Heart right ventricle (tissue), 16 donors: ENCODE measurements at regions not wholly inside any gene's neighbourhood (a gene's known extent, or its start where the extent isn't known, plus 50 kb on each side); places are given as distances from the start of the nearest gene placed in this dataset.

Source experiments
- ATAC-seq, 8 donors: fragments of 200-7000 bp; cut with Tn5 transposase; one replicate each; pipeline ENCODE4 v1.9.1; 2020; ENCODE audit warnings: mild to moderate bottlenecking in 8 of 8, moderate library complexity in 8 of 8, moderate number of reproducible peaks in 1 of 8
- DNase-seq, 2 donors: peaks; one replicate each; pipeline ENCODE4 v3.0.0-alpha.2; 2020
- H3K27ac ChIP-seq, 10 donors: fragments of 200-600 bp; sonication (generic) in 2 of 10; one replicate each; pipeline versions ENCODE4 v1.5.0 to v1.8.0; 2020 to 2022; ENCODE audit warnings: mild to moderate bottlenecking in 3 of 10
- H3K27me3 ChIP-seq, 7 donors: fragments of 200-600 bp; one replicate each; pipeline ENCODE4 v1.8.0; 2021 to 2022; ENCODE audit warnings: mild to moderate bottlenecking in 2 of 7
- H3K36me3 ChIP-seq, 9 donors: fragments of 200-600 bp; sonication (generic) in 1 of 9; one replicate each; pipeline versions ENCODE4 v1.5.0 to v1.8.0; 2020 to 2022; ENCODE audit warnings: mild to moderate bottlenecking in 2 of 9
- H3K4me1 ChIP-seq, 9 donors: fragments of 200-600 bp; sonication (generic) in 1 of 9; one replicate each; pipeline versions ENCODE4 v1.5.0 to v1.8.0; 2020 to 2022; ENCODE audit warnings: mild to moderate bottlenecking in 4 of 9
- H3K4me3 ChIP-seq, 10 donors: fragments of 200-600 bp; sonication (generic) in 2 of 10; one replicate each; pipeline versions ENCODE4 v1.5.0 to v1.8.0; 2020 to 2022; ENCODE audit warnings: mild to moderate bottlenecking in 7 of 10, moderate library complexity in 2 of 10
- H3K9me3 ChIP-seq, 11 donors: fragments of 200-600 bp in 10 of 11; sonication (generic) in 2 of 11; one replicate each; pipeline versions ENCODE4 v1.5.0 to v1.8.0; 2013 to 2022; ENCODE audit warnings: mild to moderate bottlenecking in 2 of 11, control low read depth in 1 of 11, moderate library complexity in 1 of 11
- CTCF ChIP-seq, 9 donors: fragments of 200-600 bp; sonication (generic) in 2 of 9; IDR thresholded peaks; one replicate each; pipeline versions ENCODE4 v1.5.0 to v1.8.0; 2021 to 2022; ENCODE audit warnings: antibody characterized with exemption in 9 of 9, mild to moderate bottlenecking in 5 of 9, moderate library complexity in 1 of 9
- WGBS, 2 donors: extraction: QIAGEN DNeasy Blood & Tissue Kit; methylation state at CpG; one replicate each; pipeline ENCODE4 v1.1.7; 2013; ENCODE audit warnings: inconsistent platforms in 1 of 2; 5-methylcytosine and 5-hydroxymethylcytosine counted together
- intact Hi-C, 10 donors: fragments of 100-400 bp; cut with DNase I; formaldehyde crosslinking; loops; one replicate each; pipeline versions ENCODE4 v1.11.1 to v1.14.2; 2022
- donor health status: Arrhythmogenic right ventricular cardiomyopathy.
- donor health status: ischemic (EF 13 %, LVEDD 7.1; RV severe dilation, severe dysfunction).
- donor health status: healthy with polysubstance abuse.
- donor health status: DM: no; HTN: yes; CAD: no.
- donor health status: DM: no; HTN: no; CAD: no.
- donor health status: ischemic (EF 25% LVEDD 6.9; RV normal size, moderate dysfunction).
- donor health status: ischemic (EF 25% LVEDD 5.7; RV mildly dilated, moderate dysfunction).
- donor health status: healthy.
- donor health status: DM: yes; HTN: yes; CAD: no.
- donor health status: Ischemic cardiomyopathy.
- donor health status: ischemic (EF 35%, LVEDD 5.7; RV mildly dilated, moderate dysfunction).
- donor health status: nonischemic (EF 11% LVEDD 7.7; RV severe dilation, severe dysfunction).
- donor health status: DM: yes; HTN: yes; CAD: no.
- donor health status: PGD.
- donor health status: ischemic (EF 29% LVEDD 5.4; RV normal size, mild dysfunction).
- donor health status: nonischemic (EF 23%, LVEDD 6.1; RV moderate dilation, normal function).

DNA sequence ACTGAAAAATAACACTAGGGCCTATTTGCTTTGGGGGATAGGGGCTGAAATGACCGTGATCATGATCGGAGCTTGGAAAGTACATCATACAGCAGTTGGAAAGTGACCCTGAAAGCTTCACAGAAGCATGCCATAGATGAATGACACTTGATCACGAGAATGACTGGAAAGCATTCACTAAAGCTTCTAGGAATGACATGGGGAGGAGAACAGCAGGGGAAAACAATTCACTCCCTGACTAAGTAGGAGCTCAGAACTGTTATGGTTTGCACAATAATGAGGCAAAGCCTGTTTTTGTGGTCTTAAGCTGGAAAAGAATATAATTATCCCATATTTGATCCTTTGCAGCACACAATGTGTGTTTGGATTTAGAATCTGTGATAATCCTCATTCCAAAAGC is 237.5 kb downstream of the NOL4 start:
- Histone ChIP-seq H3K27me3 (no peaks in the 10 kb centered on the region), H3K4me1 (no peaks in the 10 kb centered on the region), H3K4me3 (no peak overlapping the region), H3K27ac (no peak overlapping the region), H3K9me3 (no peaks in the 10 kb centered on the region), H3K36me3 (no peaks in the 10 kb centered on the region)
- no peak for DNase-seq
- TF ChIP-seq CTCF (IDR thresholded peaks at IDR 0.05): no peak
- intact Hi-C loops: loop anchor here in 1 of 10 donors (10.0 kb wide), 1 partner anchor 58 kb away; no protein-coding TSS in a partner anchor
- ATAC-seq: no peak
- 39 to 58% methylated on average over 3 of the region's 3 CpGs for WGBS, 2 donors

- Histone ChIP-seq H3K4me3 (no peak overlapping the region), H3K4me1 (no peaks in the 10 kb centered on the region), H3K9me3 (no peaks in the 10 kb centered on the region), H3K27ac (no peak overlapping the region), H3K27me3 (no peaks in the 10 kb centered on the region), H3K36me3 (no peaks in the 10 kb centered on the region)
- DNase-seq (no peak), ATAC-seq (no peak)
- TF ChIP-seq CTCF (IDR thresholded peaks at IDR 0.05): no peak
- intact Hi-C loops: loop anchor here in 1 of 10 donors (10.0 kb wide), 1 partner anchor 62 kb away; no protein-coding TSS in a partner anchor
- WGBS, 2 donors: 87 to 93% methylated on average over 2 of the region's 2 CpGs
Observed at GRCh38 chr18:33983126-33983525, 241.6 kb downstream of the NOL4 start.

- Histone ChIP-seq H3K27ac (no peak overlapping the region), H3K9me3 (no peaks in the 10 kb centered on the region), H3K4me1 (no peaks in the 10 kb centered on the region), H3K27me3 (no peaks in the 10 kb centered on the region), H3K36me3 (no peaks in the 10 kb centered on the region), H3K4me3 (no peak overlapping the region)
- TF ChIP-seq CTCF (IDR thresholded peaks at IDR 0.05): no peak
- DNase-seq (no peak), ATAC-seq (no peak)
- intact Hi-C loops: no loop called here
Observed at GRCh38 chr18:33960417-33960816, 264.3 kb downstream of the NOL4 start.

DNA sequence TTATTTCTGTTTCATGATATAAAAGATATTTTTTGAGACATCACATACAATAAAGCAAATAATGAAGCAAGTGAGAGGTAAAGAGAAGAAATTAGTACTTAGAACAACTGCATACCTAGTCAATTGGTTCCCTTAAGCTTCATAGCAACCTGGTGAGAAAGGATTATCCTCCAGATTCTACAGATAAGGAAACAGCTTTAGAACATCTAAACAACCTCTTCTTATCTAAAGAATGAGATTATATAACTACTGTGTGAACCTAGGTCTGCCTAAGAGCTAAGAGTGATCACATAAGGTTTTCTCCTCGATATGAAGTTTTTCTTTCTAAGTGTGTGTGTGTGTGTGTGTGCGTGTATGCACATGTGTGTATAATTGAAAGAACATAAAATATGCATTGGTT is 265.1 kb downstream of the NOL4 start:
- ATAC-seq: no peak

More for the DNA sequence above, 265.1 kb downstream of the NOL4 start:
- no peak for TF ChIP-seq CTCF (IDR thresholded peaks at IDR 0.05)
- Histone ChIP-seq H3K27ac (no peak overlapping the region), H3K4me3 (no peak overlapping the region), H3K9me3 (no peaks in the 10 kb centered on the region), H3K27me3 (no peaks in the 10 kb centered on the region), H3K4me1 (no peaks in the 10 kb centered on the region), H3K36me3 (no peaks in the 10 kb centered on the region)
- WGBS, 2 donors: 66 to 73% methylated on average over 2 of the region's 2 CpGs
- intact Hi-C loops: loop anchor here in 1 of 10 donors (5.0 kb wide), 1 partner anchor 892 kb away; no protein-coding TSS in a partner anchor
- DNase-seq: no peak
